Skeletal muscle cell (primary cell): ENCODE measurements at regions not wholly inside any gene's neighbourhood (a gene's known extent, or its start where the extent isn't known, plus 50 kb on each side); places are given as distances from the start of the nearest gene placed in this dataset.

Experiments used
- DNase-seq: peaks from one replicate; pipeline ENCODE4 v3.0.0-alpha.2; 2010; ENCODE audit warnings: low read depth
- H3K4me3 ChIP-seq: 2 replicates; pipeline ENCODE4 v1.5.1; 2011; ENCODE audit warnings: low read depth, mild to moderate bottlenecking, control low read depth, low read length, moderate library complexity

- no peak for DNase-seq
- no peak overlapping the region for H3K4me3 ChIP-seq
Observed at GRCh38 chr11:70000228-70000627, 77.9 kb upstream of the ANO1 start.

GRCh38 chr11:70001246-70001645 is 76.9 kb upstream of the ANO1 start:
- DNase-seq, result no peak

GRCh38 chr11:70002433-70002832 is 75.7 kb upstream of the ANO1 start:
- H3K4me3 ChIP-seq, result no peak overlapping the region
- no peak for DNase-seq

More at GRCh38 chr11:70001246-70001645, 76.9 kb upstream of the ANO1 start:
- H3K4me3 ChIP-seq, result no peak overlapping the region

- no peak overlapping the region for H3K4me3 ChIP-seq
- DNase-seq, result no peak
Observed at GRCh38 chr11:70005107-70005818, 72.9 kb upstream of the ANO1 start.

DNA sequence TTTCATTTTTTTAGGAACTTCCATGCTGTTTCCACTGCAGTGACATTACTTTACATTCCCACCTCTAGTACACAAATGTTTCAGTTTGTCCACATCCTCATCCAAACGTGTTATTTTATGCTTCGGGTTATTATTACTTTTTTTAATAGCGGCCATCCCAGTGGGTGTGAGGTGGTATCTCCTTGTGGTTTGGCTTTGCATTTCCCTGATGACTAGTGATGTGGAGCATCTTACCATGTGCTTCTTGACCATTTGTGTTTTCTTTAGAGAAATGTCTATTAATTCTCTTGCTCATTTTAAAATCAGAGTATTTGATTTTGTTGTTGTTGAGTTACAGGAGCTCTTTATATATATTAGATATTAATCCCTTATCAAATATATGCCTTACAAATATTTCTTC is 70.3 kb upstream of the ANO1 start:
- no peak overlapping the region for H3K4me3 ChIP-seq
- DNase-seq, result no peak

- H3K4me3 ChIP-seq, result no peak overlapping the region
- DNase-seq, result no peak
Observed at GRCh38 chr11:70010774-70011173, 67.3 kb upstream of the ANO1 start.

DNA sequence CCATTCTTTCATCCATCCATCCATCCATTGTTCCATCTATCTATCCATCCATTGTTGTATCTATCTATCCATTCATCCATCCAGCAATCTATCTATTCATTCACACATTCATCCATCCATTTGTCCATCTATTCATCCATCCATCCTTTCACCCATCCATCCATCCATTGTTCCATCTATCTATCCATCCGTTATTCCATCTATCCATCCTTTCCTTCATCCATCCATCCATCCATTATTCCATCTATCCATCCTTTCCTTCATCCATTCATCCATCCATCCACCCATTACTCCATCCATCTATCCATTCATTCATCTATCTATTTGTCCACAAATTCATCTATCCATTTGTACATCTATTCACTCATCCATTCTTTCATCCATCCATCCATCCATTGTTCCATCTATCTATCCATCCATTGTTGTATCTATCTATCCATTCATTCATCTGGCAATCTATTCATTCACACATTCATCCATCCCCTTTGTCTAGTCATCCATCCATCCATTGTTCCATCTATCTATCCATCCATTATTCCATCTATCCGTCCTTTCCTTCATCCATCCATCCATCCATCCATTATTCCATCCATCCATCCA is 65.9 kb upstream of the ANO1 start:
- DNase-seq, result no peak

DNA sequence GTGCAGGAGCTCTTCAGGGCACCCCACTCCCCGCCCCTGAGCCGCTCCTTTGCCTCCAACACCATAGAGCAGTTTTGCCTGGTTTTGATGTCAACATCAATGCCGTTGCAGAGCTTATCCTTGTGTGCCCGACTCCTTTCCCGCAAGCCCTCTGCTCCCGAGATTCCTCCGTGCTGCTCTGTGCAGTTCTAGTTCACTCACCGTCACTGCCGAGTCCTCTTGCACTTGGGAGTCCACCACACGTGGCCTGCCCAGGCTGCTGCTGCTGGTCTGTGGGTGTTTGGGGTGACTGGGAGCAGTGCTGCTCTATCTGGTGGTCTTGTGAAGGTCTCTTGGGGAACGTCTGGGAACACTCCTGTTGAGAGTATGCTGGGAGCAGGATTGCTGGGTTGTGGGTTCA is 63.8 kb upstream of the ANO1 start:
- no peak overlapping the region for H3K4me3 ChIP-seq

More for the DNA sequence above, 65.9 kb upstream of the ANO1 start:
- no peak overlapping the region for H3K4me3 ChIP-seq

GRCh38 chr11:70016666-70017367 is 61.3 kb upstream of the ANO1 start:
- DNase-seq, result no peak
- no peak overlapping the region for H3K4me3 ChIP-seq

More for the DNA sequence above, 63.8 kb upstream of the ANO1 start:
- no peak for DNase-seq

DNA sequence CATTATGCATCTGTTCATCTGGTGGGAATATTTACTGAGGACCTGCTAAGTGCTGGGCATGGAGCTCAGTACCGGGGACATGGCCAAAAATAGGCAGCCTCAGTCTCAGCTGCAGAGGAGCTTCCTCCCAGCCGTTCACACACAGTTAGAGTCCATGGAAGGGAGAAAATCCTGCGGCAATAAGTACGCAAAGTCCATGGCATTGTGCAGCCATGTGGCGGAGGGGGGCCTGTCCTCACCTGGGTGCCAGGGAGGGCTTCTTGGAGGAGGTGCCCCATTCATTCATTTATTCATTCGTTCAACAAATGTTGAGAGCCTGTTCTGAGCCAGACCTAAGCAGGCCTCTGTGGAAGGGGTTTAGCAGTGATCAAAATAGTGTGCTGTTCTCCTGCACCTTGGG is 59.3 kb upstream of the ANO1 start:
- no peak overlapping the region for H3K4me3 ChIP-seq
- DNase-seq, result no peak

- no peak overlapping the region for H3K4me3 ChIP-seq
- no peak for DNase-seq
Observed at GRCh38 chr11:70019576-70020011, 58.5 kb upstream of the ANO1 start.

DNA sequence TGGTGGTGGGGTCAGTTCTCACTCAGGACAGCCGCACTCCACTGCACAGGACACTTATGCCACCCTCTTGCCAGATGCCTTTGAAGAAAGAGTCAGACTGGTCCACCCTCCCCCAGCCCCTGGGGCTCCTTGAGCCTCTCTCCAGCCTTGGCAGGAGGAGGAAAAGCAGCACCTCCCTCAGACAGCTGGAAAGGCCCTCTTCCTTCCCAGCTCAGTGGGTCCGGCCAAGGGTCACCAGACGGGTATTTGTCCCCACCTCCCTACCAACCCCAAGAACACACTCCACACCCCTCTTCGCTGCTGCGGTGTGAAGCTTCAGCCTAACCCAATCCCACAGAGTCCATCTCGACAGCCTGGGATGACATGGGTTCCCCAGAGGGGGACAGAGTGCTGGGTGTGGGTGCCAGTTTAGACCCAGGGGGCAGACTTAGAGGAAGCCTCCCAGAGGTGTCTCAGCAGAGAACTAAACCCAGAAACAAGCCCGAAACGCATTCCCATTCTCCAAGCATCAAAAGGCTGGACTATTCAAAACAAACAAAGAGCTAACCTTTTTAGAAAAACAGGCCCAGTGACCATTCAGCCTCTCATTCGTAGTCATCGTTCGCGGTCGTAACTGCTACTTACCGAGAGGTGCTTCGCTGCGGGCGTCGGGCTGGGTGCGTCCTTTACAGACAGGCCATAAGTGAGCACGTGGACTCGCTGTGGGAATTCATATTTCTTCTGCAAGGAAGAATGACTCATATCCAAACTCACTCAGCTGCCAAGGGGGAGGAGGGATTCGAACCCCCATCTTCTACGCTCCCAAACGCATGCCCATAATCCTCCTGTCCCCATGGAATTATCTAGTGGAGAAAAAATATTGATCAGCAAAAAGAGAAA is 57.5 kb upstream of the ANO1 start:
- no peak for DNase-seq
- no peak overlapping the region for H3K4me3 ChIP-seq

GRCh38 chr11:70021586-70021985 is 56.5 kb upstream of the ANO1 start:
- H3K4me3 ChIP-seq, result no peak overlapping the region
- no peak for DNase-seq

- no peak for DNase-seq
- H3K4me3 ChIP-seq, result no peak overlapping the region
Observed at GRCh38 chr11:70024036-70024772, 53.9 kb upstream of the ANO1 start.

- DNase-seq, result no peak
- no peak overlapping the region for H3K4me3 ChIP-seq
Observed at GRCh38 chr11:70024773-70025045, 53.4 kb upstream of the ANO1 start.

DNA sequence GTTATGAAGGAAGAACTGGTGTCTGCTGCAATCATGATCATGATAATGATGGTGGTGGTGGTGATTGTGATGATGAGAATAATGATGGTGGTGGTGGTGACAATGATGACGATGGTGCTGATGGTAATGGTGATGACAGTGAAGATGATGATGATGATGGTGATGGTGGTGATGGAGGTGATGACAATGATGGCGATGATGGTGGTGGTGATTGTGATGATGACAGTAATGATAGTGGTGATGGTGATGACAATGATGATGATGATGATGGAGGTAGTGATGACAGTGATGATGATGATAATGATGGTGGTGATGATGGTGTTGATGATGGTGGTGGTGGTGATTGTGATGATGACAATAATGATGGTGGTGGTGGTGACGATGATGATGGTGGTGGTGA is 52.8 kb upstream of the ANO1 start:
- no peak for DNase-seq
- no peak overlapping the region for H3K4me3 ChIP-seq

DNA sequence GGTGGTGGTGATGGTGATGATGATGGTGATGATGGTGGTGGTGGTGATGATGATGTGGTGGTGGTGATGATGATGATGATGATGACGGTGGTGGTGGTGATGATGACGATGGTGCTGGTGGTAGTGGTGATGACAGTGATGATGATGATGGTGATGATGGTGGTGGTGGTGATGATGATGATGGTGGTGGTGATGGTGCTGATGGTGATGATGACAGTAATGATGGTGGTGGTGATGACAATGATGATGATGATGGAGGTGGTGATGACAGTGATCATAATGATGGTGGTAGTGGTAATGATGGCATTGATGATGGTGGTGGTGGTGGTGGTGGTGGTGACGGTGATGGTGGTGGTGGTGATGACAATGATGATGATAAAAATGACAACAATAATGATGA is 52.1 kb upstream of the ANO1 start:
- DNase-seq, result no peak

GRCh38 chr11:70026726-70027125 is 51.4 kb upstream of the ANO1 start:
- no peak for DNase-seq
- no peak overlapping the region for H3K4me3 ChIP-seq

More for the DNA sequence above, 52.1 kb upstream of the ANO1 start:
- H3K4me3 ChIP-seq, result no peak overlapping the region

- no peak overlapping the region for H3K4me3 ChIP-seq
- DNase-seq, result no peak
Observed at GRCh38 chr11:70027451-70027850, 50.7 kb upstream of the ANO1 start.
